Activated CD8-positive, alpha-beta T cell treated with anti-CD3 and anti-CD28 coated beads, Interleukin-2, amount 10 ng/mL, durations not matched to agents 7 days and 5 days (primary cell): ENCODE measurements at regions not wholly inside any gene's neighbourhood (a gene's known extent, or its start where the extent isn't known, plus 50 kb on each side); places are given as distances from the start of the nearest gene placed in this dataset.

ENCODE experiments used
- ATAC-seq: fragments of 150-1000 bp; cut with Tn5 transposase; one replicate; pipeline ENCODE4 v1.10.0; 2021; ENCODE audit warnings: moderate library complexity
- CTCF ChIA-PET: fragments of 350-600 bp; sonication (Branson Sonifier 250); formaldehyde crosslinking; loops from one replicate; lab custom pipeline; 2021; ENCODE audit warnings: antibody characterized with exemption; lab: Charles Lee
- POLR2A ChIA-PET: fragments of 350-600 bp; sonication (Branson Sonifier 250); formaldehyde crosslinking; loops from one replicate; lab custom pipeline; 2021; ENCODE audit warnings: antibody characterized with exemption; lab: Charles Lee
- DNase-seq: peaks from one replicate; pipeline ENCODE4 v3.0.0-alpha.2; 2020
- H3K27ac Mint-ChIP-seq: one replicate; pipeline ENCODE4 v1.8.0; 2021; ENCODE audit warnings: mild to moderate bottlenecking, mixed read lengths
- H3K27me3 Mint-ChIP-seq: one replicate; pipeline ENCODE4 v1.8.0; 2021; ENCODE audit warnings: low read depth, mixed read lengths
- H3K36me3 Mint-ChIP-seq: one replicate; pipeline ENCODE4 v1.8.0; 2021; ENCODE audit warnings: low read depth, mixed read lengths
- H3K4me1 Mint-ChIP-seq: one replicate; pipeline ENCODE4 v1.8.0; 2021; ENCODE audit warnings: low read depth, mixed read lengths
- H3K4me3 Mint-ChIP-seq: one replicate; pipeline ENCODE4 v1.8.0; 2021; ENCODE audit warnings: mild to moderate bottlenecking, mixed read lengths
- H3K9me3 Mint-ChIP-seq: one replicate; pipeline ENCODE4 v1.8.0; 2022; ENCODE audit warnings: mixed read lengths; ENCODE audit not compliant: insufficient read depth

DNA sequence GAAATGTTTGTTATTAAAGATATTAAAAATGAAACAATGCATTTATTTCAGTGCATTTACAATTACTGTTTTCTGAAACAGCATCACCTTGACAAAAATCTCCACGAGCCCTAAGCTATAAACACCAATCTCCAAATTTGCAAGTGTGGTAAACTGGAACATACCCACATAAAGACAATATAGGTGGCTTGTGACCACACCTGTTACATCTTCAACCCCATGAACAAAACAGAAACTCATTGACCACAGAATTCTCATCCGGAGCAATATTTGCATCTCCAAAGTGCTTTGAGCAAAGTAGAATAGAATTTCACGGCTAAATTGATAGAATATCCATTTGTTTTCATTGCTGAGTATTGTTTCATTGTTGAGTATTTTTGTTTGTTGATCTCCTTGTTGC is 375.2 kb upstream of the FLRT2 start:
- ATAC-seq (no peak), DNase-seq (no peak)
- H3K9me3 Mint-ChIP-seq: peaks cover 8% of the 10 kb centered on the region
- H3K27ac Mint-ChIP-seq: no peak overlapping the region
- no peaks in the 10 kb centered on the region for H3K36me3 Mint-ChIP-seq
- no peak overlapping the region for H3K4me3 Mint-ChIP-seq
- no peaks in the 10 kb centered on the region for H3K27me3 Mint-ChIP-seq
- H3K4me1 Mint-ChIP-seq: no peaks in the 10 kb centered on the region
- ChIA-PET CTCF (no interaction called here), POLR2A (no interaction called here)

DNA sequence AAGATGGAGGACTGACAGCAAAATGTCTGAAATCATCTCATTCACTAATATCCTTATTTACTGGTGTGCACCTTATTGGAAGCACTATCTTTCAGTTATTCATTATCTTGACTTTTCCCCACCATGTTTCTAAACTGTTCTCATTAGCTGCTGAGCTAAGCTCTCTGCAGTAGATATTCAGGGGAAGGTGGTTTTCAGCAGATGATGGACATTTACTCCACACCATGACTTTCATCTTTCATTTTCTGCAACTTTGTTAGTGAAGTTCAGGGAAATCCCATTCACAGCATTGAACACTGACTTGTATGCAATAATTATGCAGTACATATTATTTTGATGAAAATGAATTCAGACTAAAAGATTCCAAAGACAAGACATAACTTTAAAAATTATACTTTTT is 373.6 kb upstream of the FLRT2 start:
- no peak for DNase-seq
- no peak overlapping the region for H3K27ac Mint-ChIP-seq
- POLR2A ChIA-PET: no interaction called here
- no peaks in the 10 kb centered on the region for H3K4me1 Mint-ChIP-seq
- no peaks in the 10 kb centered on the region for H3K27me3 Mint-ChIP-seq
- CTCF ChIA-PET: no interaction called here
- H3K9me3 Mint-ChIP-seq: peaks cover 8% of the 10 kb centered on the region
- H3K4me3 Mint-ChIP-seq: no peak overlapping the region
- no peak for ATAC-seq
- H3K36me3 Mint-ChIP-seq: no peaks in the 10 kb centered on the region

DNA sequence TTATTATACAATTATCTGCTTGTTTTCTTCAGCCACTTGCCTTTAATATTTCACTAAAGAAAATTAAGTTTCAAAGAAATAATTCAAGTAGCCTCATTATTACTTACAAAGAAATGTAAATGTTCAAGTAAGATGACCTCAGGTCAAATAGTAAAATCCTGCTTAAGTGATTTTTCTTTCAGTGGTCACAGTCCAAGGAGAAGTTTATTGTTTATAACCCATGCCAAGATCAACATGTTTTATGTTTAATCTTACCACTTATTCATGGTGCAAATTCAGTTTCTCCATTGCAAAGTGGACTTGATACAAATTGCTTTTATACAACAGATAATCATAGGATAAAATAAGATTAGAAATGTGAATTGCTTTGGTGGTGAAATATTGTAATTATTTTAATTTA is 370.2 kb upstream of the FLRT2 start:
- Mint-ChIP-seq H3K27me3 (no peaks in the 10 kb centered on the region), H3K4me3 (no peak overlapping the region)
- POLR2A ChIA-PET: no interaction called here

DNA sequence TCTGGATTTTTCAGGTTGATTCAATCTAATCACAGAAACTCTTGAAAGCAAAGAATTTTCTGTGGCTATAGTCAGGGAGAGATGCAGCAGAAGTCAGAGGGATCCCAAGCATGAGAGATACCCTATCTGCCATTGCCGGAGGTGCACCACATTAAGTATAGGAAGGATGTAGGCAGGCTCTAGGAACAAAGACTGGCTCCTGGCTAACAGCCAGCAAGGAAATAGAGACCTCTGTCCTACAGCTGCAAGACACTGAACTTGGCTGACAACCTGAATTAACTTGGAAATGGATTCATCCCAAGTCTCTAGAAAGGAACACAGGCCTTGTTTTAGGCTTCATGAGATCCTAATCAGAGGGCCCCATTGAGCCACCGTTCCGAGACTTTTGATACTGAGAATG is 364.9 kb upstream of the FLRT2 start:
- no peak for DNase-seq
- ATAC-seq: no peak
- Mint-ChIP-seq H3K36me3 (no peaks in the 10 kb centered on the region), H3K4me3 (no peak overlapping the region), H3K4me1 (no peaks in the 10 kb centered on the region), H3K9me3 (no peaks in the 10 kb centered on the region), H3K27me3 (no peaks in the 10 kb centered on the region), H3K27ac (no peak overlapping the region)
- ChIA-PET CTCF (no interaction called here), POLR2A (no interaction called here)

More for the DNA sequence above, 370.2 kb upstream of the FLRT2 start:
- DNase-seq (no peak), ATAC-seq (no peak)
- Mint-ChIP-seq H3K36me3 (no peaks in the 10 kb centered on the region), H3K9me3 (no peaks in the 10 kb centered on the region), H3K27ac (no peak overlapping the region), H3K4me1 (no peaks in the 10 kb centered on the region)
- CTCF ChIA-PET: no interaction called here

DNA sequence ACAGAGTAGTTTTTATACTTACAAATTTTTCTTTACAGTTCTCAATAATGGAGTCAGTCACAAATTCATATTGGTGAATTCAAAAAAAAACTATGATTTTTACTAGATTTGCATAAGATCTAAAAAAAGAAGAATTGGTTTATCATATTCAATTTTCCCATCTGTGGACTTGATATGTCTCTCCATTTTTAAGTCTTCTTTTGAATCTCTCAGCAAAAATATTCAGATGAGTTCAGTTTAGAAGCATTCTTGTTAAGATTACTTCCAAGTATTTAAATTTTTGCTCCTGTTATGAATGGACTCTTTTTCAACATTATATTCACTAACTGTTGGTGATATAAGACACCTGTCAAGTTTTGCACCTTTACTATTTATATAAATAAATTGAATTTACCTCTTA is 360.6 kb upstream of the FLRT2 start:
- Mint-ChIP-seq H3K36me3 (no peaks in the 10 kb centered on the region), H3K27me3 (no peaks in the 10 kb centered on the region)

DNA sequence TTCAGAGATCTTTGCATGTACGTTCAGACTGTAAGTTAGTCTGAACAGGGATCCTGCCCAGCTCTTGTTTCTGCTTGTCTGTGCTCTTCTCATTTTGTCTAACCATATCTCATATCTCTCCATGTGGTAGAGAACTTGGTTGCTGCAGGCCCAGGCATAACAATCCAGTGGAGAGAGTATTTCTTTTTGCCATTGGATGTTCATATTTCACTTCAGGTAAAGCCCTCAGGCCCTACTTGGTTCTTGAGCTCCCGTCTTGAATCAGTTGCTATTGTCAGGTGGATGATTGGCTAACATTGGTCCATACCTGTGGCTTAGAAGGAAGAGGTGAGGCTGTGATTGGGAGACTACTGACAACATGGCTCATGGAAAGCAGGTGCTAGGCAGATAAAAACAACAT is 357.7 kb upstream of the FLRT2 start:
- Mint-ChIP-seq H3K4me1 (no peaks in the 10 kb centered on the region), H3K36me3 (no peaks in the 10 kb centered on the region), H3K4me3 (no peak overlapping the region), H3K27me3 (no peaks in the 10 kb centered on the region), H3K27ac (no peak overlapping the region), H3K9me3 (no peaks in the 10 kb centered on the region)
- ATAC-seq: no peak
- DNase-seq: no peak
- POLR2A ChIA-PET: no interaction called here
- CTCF ChIA-PET: no interaction called here

More for the DNA sequence above, 360.6 kb upstream of the FLRT2 start:
- CTCF ChIA-PET: no interaction called here
- ATAC-seq: no peak
- no peaks in the 10 kb centered on the region for H3K9me3 Mint-ChIP-seq
- POLR2A ChIA-PET: no interaction called here
- H3K27ac Mint-ChIP-seq: no peak overlapping the region
- no peak for DNase-seq
- H3K4me1 Mint-ChIP-seq: no peaks in the 10 kb centered on the region
- no peak overlapping the region for H3K4me3 Mint-ChIP-seq

DNA sequence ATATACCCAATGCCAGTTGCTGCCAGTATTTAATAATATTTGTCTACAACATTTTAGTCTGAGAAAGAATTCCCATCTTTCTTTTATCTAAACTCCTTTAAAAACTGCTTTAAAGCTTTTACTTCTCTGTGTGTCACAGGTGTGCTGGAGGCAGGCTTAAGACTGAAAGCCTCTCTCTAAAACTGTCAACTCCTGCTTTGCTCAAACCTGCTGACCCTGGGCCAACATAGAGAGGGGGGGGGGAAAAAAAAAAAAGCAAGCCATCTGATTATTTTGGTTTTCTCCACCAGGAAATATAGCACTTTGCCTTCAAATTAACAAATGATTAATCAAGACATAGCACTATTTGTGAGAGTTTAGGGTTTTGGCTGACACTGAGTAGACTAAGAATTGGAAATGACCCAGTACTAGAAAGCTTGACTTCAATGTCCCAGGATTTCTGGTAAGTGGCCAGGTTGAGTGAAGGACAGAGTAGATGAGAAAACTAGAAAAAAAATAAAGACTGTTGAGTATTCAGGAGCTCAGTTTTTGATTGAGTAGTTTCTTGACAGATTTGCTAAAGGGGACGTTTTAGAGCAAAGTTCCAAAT is 357.0 kb upstream of the FLRT2 start:
- ATAC-seq (no peak), DNase-seq (no peak)
- ChIA-PET POLR2A (no interaction called here), CTCF (no interaction called here)
- no peaks in the 10 kb centered on the region for H3K27me3 Mint-ChIP-seq
- H3K4me1 Mint-ChIP-seq: no peaks in the 10 kb centered on the region
- no peaks in the 10 kb centered on the region for H3K9me3 Mint-ChIP-seq
- H3K36me3 Mint-ChIP-seq: no peaks in the 10 kb centered on the region
- H3K4me3 Mint-ChIP-seq: no peak overlapping the region
- no peak overlapping the region for H3K27ac Mint-ChIP-seq

DNA sequence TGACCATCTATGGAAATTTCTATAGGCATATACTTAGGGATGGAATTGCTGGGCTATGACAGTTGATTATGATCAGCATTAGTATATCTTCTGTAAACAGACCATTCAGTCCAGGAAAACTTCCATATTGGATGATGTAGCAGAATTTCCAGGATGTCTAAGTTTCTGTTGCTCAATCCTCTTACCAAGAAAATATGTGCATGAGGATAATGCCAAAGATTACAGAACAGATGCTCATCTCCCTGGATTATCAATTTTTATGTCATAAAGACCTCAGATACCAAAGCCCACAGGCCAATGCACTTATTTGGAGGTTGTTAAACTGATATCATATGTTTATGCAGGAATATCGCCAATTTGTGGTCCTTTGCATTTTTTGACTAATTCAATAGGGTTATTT is 354.4 kb upstream of the FLRT2 start:
- ATAC-seq (no peak), DNase-seq (no peak)
- ChIA-PET POLR2A (no interaction called here), CTCF (no interaction called here)
- H3K4me3 Mint-ChIP-seq: no peak overlapping the region
- no peaks in the 10 kb centered on the region for H3K36me3 Mint-ChIP-seq
- no peaks in the 10 kb centered on the region for H3K27me3 Mint-ChIP-seq
- H3K9me3 Mint-ChIP-seq: peaks cover 8% of the 10 kb centered on the region
- H3K4me1 Mint-ChIP-seq: no peaks in the 10 kb centered on the region
- H3K27ac Mint-ChIP-seq: no peak overlapping the region

DNA sequence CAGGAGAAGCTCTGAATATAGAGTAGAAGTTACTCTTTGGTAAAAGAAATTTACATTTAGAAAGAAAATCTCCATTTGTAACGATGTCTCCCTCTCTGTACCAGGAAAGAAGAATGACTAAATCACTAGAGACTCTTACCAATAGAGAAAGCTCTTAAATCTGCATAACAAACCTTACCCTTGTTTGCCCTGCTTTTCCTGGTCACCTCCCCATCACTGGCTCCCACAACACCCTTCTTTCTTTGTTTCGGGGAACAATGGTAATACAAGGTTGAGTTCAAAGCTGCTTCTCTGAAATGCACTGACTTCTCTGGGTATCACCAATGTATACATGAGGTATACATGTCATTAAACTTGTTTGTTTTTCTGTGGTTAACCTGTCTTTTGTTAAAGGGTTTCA is 351.1 kb upstream of the FLRT2 start:
- Mint-ChIP-seq H3K36me3 (no peaks in the 10 kb centered on the region), H3K9me3 (peaks cover 10% of the 10 kb centered on the region), H3K4me1 (no peaks in the 10 kb centered on the region), H3K27me3 (no peaks in the 10 kb centered on the region), H3K27ac (no peak overlapping the region), H3K4me3 (no peak overlapping the region)
- ChIA-PET CTCF (no interaction called here), POLR2A (no interaction called here)
- DNase-seq (no peak), ATAC-seq (no peak)

DNA sequence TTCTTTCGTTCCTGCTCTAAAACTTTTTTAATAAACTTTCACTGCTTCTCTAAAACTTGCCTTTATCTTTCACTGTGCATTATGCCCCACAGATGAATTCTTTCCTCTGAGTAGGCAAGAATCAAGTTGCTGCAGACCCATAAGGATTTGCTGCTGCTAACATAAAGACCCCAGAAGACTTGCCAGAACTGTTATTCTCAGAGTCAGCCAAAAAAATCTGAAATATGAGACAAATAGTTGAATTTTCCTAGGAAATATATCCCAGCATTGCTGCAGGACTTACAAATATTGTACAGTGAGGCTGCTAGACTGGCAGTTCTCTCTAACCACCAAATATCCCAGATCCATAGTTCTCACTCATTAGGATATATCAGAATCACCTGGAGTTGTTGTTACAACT is 349.1 kb upstream of the FLRT2 start:
- ChIA-PET POLR2A (no interaction called here), CTCF (interaction anchor here (0.6 kb wide), 1 partner anchor 33 kb away, joined by 3 read pairs; no protein-coding TSS in a partner anchor)
- no peaks in the 10 kb centered on the region for H3K36me3 Mint-ChIP-seq
- H3K27ac Mint-ChIP-seq: no peak overlapping the region
- no peaks in the 10 kb centered on the region for H3K27me3 Mint-ChIP-seq
- H3K9me3 Mint-ChIP-seq: peaks cover 15% of the 10 kb centered on the region
- DNase-seq (no peak), ATAC-seq (no peak)
- no peaks in the 10 kb centered on the region for H3K4me1 Mint-ChIP-seq
- H3K4me3 Mint-ChIP-seq: no peak overlapping the region

DNA sequence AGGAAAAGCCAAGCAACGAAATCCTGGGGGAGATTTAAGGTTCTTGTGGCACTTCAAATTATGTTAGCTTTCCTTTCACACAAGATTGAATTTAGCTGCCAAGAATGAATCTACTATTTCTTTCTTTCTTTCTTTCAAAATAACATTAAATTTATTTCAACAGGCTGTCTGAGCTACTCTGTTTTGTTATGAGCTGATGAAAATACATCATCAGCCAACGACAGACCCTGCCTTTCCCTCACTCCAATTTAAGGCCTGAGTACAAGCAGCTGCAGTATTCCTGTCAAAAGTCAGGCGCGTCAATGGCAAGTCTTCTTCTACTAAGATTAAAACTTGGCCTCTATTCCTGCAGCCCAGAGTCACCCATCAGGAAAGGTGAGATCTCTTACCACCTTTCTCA is 347.7 kb upstream of the FLRT2 start:
- POLR2A ChIA-PET: no interaction called here
- no peak for ATAC-seq
- Mint-ChIP-seq H3K27ac (no peak overlapping the region), H3K27me3 (no peaks in the 10 kb centered on the region), H3K9me3 (peaks cover 15% of the 10 kb centered on the region), H3K4me3 (no peak overlapping the region), H3K4me1 (no peaks in the 10 kb centered on the region), H3K36me3 (no peaks in the 10 kb centered on the region)
- CTCF ChIA-PET: no interaction called here
- no peak for DNase-seq

DNA sequence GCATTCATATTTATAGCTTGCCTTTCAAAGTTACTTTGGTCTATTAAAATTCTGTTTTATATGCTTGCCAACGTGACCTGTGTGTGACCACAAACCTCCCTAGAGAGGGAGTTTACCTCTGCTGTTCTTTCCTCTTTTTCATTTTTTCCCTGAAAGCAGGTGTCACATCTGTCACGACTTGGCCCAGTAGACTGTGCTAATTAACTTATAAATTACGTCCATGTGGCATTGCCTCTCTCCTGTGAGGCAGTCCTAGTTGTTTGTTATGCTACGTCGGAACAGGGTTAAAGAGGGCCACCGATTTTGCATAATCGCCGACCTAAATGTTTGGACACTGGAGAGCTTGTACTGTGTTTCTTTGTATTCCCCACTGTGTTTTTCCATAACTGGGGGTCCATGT is 343.9 kb upstream of the FLRT2 start:
- Mint-ChIP-seq H3K27ac (no peak overlapping the region), H3K36me3 (no peaks in the 10 kb centered on the region), H3K27me3 (no peaks in the 10 kb centered on the region), H3K4me1 (no peaks in the 10 kb centered on the region), H3K9me3 (peaks cover 7% of the 10 kb centered on the region), H3K4me3 (no peak overlapping the region)
- ChIA-PET CTCF (no interaction called here), POLR2A (no interaction called here)
- no peak for ATAC-seq
- DNase-seq: no peak

DNA sequence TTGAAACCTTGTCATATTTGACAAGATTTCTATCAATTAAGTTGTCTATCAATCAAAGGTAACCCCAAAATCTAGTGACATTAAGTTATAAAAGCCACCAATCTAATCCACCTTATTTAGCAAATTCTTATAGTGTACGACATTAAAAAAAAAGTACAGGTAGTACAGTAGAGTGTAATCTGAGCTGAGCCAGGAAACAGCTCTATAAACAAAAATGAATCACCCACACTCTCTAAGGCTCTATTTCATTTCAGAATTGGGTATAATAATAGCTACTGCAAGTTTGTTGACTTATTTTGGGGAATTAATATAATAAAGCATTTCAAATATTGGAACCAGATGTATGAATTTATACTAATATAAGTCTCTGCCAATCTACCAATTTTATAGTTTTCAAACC is 342.4 kb upstream of the FLRT2 start:
- Mint-ChIP-seq H3K27me3 (no peaks in the 10 kb centered on the region), H3K27ac (no peak overlapping the region), H3K4me1 (no peaks in the 10 kb centered on the region), H3K9me3 (peaks cover 7% of the 10 kb centered on the region), H3K4me3 (no peak overlapping the region), H3K36me3 (no peaks in the 10 kb centered on the region)
- ChIA-PET POLR2A (no interaction called here), CTCF (no interaction called here)
- DNase-seq (no peak), ATAC-seq (no peak)
